ENCODE measurements at regions not wholly inside any gene's neighbourhood (a gene's known extent, or its start where the extent isn't known, plus 50 kb on each side); places are given as distances from the start of the nearest gene placed in this dataset.

DNA sequence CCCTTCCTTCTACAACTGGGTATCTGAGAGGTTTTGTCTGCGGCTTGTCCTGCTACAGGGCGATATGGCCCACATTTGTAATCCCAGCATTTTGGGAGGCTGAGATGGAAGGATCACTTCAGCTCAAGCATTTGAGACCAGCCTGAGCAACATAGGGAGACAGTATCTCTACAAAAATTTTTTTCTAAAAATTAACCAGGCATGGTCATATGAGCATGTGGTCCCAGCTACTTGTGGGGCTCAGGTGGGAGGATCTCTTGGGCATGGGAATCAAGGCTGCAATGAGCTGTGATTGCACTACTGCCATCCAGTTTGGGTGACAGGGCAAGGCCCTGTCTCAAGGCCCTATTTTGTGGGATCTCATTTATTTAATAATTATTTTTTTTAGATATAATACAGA lies 420.6 kb upstream of the PABPC4L start:
- Mint-ChIP-seq H3K36me3 (ENCODE audit: low read depth) (peaks cover 17% of the 10 kb centered on the region; the same call in 2 of the 3 replicates), H3K9me3 (no peaks in the 10 kb centered on the region), H3K4me3 (no peak overlapping the region), H3K27me3 (ENCODE audit: insufficient read depth, low read depth, poor library complexity) (no peaks in the 10 kb centered on the region), H3K27ac (peak overlapping the region; percentile 82), H3K4me1 (peaks cover 32% of the 10 kb centered on the region)
- Histone ChIP-seq H3K4me3 (no peak overlapping the region), H3K4me1 (ENCODE audit: insufficient read depth) (peaks cover 41% of the 10 kb centered on the region), H4K20me1 (replicated peaks; ENCODE audit: insufficient read depth) (no peaks in the 10 kb centered on the region), H2AFZ (no peak overlapping the region), H3F3A (replicated peaks; ENCODE audit: low read depth) (no peaks in the 10 kb centered on the region), H3K4me2 (no peak overlapping the region), H3K27ac (ENCODE audit: low read depth) (peak overlapping the region; percentile 72), H3K27me3 (ENCODE audit: insufficient read depth) (no peaks in the 10 kb centered on the region), H3K79me2 (replicated peaks; ENCODE audit: insufficient read depth) (no peaks in the 10 kb centered on the region), H3K36me3 (ENCODE audit: insufficient read depth) (no peaks in the 10 kb centered on the region), H3K9me2 (ENCODE audit: insufficient read depth) (no peaks in the 10 kb centered on the region; the same call in 1 of the 2 replicates)
- DNase-seq (ENCODE audit: low spot score), result no peak
- TF ChIP-seq EZH2phosphoT487 (IDR thresholded peaks at IDR 0.05; ENCODE audit: unreplicated experiment), result no peak
- TF ChIP-seq, protein P1, sequence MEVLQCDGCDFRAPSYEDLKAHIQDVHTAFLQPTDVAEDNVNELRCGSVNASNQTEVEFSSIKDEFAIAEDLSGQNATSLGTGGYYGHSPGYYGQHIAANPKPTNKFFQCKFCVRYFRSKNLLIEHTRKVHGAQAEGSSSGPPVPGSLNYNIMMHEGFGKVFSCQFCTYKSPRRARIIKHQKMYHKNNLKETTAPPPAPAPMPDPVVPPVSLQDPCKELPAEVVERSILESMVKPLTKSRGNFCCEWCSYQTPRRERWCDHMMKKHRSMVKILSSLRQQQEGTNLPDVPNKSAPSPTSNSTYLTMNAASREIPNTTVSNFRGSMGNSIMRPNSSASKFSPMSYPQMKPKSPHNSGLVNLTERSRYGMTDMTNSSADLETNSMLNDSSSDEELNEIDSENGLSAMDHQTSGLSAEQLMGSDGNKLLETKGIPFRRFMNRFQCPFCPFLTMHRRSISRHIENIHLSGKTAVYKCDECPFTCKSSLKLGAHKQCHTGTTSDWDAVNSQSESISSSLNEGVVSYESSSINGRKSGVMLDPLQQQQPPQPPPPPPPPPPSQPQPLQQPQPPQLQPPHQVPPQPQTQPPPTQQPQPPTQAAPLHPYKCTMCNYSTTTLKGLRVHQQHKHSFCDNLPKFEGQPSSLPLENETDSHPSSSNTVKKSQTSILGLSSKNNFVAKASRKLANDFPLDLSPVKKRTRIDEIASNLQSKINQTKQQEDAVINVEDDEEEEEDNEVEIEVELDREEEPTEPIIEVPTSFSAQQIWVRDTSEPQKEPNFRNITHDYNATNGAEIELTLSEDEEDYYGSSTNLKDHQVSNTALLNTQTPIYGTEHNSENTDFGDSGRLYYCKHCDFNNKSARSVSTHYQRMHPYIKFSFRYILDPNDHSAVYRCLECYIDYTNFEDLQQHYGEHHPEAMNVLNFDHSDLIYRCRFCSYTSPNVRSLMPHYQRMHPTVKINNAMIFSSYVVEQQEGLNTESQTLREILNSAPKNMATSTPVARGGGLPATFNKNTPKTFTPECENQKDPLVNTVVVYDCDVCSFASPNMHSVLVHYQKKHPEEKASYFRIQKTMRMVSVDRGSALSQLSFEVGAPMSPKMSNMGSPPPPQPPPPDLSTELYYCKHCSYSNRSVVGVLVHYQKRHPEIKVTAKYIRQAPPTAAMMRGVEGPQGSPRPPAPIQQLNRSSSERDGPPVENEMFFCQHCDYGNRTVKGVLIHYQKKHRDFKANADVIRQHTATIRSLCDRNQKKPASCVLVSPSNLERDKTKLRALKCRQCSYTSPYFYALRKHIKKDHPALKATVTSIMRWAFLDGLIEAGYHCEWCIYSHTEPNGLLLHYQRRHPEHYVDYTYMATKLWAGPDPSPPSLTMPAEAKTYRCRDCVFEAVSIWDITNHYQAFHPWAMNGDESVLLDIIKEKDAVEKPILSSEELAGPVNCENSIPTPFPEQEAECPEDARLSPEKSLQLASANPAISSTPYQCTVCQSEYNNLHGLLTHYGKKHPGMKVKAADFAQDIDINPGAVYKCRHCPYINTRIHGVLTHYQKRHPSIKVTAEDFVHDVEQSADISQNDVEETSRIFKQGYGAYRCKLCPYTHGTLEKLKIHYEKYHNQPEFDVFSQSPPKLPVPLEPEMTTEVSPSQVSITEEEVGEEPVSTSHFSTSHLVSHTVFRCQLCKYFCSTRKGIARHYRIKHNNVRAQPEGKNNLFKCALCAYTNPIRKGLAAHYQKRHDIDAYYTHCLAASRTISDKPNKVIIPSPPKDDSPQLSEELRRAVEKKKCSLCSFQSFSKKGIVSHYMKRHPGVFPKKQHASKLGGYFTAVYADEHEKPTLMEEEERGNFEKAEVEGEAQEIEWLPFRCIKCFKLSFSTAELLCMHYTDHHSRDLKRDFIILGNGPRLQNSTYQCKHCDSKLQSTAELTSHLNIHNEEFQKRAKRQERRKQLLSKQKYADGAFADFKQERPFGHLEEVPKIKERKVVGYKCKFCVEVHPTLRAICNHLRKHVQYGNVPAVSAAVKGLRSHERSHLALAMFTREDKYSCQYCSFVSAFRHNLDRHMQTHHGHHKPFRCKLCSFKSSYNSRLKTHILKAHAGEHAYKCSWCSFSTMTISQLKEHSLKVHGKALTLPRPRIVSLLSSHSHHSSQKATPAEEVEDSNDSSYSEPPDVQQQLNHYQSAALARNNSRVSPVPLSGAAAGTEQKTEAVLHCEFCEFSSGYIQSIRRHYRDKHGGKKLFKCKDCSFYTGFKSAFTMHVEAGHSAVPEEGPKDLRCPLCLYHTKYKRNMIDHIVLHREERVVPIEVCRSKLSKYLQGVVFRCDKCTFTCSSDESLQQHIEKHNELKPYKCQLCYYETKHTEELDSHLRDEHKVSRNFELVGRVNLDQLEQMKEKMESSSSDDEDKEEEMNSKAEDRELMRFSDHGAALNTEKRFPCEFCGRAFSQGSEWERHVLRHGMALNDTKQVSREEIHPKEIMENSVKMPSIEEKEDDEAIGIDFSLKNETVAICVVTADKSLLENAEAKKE (CRISPR knock-in tag; IDR thresholded peaks at IDR 0.05), result no peak
- TF ChIP-seq STAT1 (IDR thresholded peaks at IDR 0.05; ENCODE audit: unreplicated experiment), result no peak
- no peak for TF ChIP-seq JUNB (IDR thresholded peaks at IDR 0.05; ENCODE audit: unreplicated experiment)
- TF ChIP-seq CREB1 (CRISPR knock-in tag; IDR thresholded peaks at IDR 0.05; ENCODE audit: low read depth), result no peak
- no peak for TF ChIP-seq EZH2 (IDR thresholded peaks at IDR 0.05; ENCODE audit: low read depth, unreplicated experiment)
- TF ChIP-seq ZNF114 (CRISPR knock-in tag; IDR thresholded peaks at IDR 0.05), result no peak
- TF ChIP-seq NANOG (IDR thresholded peaks at IDR 0.05; ENCODE audit: borderline replicate concordance), result no peak
- no peak for TF ChIP-seq POLR2AphosphoS5 (IDR thresholded peaks at IDR 0.05; ENCODE audit: low read depth)
- TF ChIP-seq, protein P2, sequence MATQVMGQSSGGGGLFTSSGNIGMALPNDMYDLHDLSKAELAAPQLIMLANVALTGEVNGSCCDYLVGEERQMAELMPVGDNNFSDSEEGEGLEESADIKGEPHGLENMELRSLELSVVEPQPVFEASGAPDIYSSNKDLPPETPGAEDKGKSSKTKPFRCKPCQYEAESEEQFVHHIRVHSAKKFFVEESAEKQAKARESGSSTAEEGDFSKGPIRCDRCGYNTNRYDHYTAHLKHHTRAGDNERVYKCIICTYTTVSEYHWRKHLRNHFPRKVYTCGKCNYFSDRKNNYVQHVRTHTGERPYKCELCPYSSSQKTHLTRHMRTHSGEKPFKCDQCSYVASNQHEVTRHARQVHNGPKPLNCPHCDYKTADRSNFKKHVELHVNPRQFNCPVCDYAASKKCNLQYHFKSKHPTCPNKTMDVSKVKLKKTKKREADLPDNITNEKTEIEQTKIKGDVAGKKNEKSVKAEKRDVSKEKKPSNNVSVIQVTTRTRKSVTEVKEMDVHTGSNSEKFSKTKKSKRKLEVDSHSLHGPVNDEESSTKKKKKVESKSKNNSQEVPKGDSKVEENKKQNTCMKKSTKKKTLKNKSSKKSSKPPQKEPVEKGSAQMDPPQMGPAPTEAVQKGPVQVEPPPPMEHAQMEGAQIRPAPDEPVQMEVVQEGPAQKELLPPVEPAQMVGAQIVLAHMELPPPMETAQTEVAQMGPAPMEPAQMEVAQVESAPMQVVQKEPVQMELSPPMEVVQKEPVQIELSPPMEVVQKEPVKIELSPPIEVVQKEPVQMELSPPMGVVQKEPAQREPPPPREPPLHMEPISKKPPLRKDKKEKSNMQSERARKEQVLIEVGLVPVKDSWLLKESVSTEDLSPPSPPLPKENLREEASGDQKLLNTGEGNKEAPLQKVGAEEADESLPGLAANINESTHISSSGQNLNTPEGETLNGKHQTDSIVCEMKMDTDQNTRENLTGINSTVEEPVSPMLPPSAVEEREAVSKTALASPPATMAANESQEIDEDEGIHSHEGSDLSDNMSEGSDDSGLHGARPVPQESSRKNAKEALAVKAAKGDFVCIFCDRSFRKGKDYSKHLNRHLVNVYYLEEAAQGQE (IDR thresholded peaks at IDR 0.05; ENCODE audit: unreplicated experiment), result no peak
- no peak for TF ChIP-seq CTCF (conservative IDR thresholded peaks at IDR 0.05; ENCODE audit: low read depth in 2 of 2)
- TF ChIP-seq, protein P3, sequence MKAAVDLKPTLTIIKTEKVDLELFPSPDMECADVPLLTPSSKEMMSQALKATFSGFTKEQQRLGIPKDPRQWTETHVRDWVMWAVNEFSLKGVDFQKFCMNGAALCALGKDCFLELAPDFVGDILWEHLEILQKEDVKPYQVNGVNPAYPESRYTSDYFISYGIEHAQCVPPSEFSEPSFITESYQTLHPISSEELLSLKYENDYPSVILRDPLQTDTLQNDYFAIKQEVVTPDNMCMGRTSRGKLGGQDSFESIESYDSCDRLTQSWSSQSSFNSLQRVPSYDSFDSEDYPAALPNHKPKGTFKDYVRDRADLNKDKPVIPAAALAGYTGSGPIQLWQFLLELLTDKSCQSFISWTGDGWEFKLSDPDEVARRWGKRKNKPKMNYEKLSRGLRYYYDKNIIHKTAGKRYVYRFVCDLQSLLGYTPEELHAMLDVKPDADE (IDR thresholded peaks at IDR 0.05), result no peak
- no peak for TF ChIP-seq ZNF331 (CRISPR knock-in tag; IDR thresholded peaks at IDR 0.05; ENCODE audit: low read depth)
- no peak for ATAC-seq
